Anterior cingulate cortex (tissue), 58 donors: ENCODE measurements at regions not wholly inside any gene's neighbourhood (a gene's known extent, or its start where the extent isn't known, plus 50 kb on each side); places are given as distances from the start of the nearest gene placed in this dataset.

Experiments
- DNase-seq, 58 donors: peaks; one replicate each; lab custom pipeline; 2025; lab: John Stamatoyannopoulos, UW

DNA sequence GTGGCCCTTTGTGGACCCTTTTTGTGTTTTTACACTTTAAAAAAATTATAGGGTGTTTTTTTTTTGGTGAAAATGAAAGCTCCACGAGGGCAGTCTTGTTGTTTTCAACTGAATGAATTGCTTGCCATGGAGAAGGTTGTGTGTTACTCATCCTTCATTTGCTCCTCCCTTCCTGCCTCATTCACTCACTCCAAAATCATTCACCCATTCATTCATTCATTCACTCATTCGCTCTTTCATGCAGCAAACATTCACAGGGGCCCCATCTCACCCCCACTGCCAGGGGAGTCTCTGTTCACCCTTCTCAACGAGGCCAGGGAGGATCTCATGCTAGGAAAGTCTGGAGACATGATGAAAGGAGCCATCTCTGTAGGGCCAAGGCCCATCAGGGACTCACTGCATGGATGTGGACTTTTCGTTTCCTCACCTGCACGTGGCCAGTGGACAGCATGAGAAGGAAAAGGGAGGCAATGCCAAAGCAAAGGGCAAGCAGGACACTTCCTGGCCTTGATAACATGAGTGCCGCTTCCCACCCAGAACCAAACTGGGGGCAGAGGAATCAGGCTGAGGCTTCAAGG is 62.8 kb upstream of the COL13A1 start:
- no peak for DNase-seq

DNA sequence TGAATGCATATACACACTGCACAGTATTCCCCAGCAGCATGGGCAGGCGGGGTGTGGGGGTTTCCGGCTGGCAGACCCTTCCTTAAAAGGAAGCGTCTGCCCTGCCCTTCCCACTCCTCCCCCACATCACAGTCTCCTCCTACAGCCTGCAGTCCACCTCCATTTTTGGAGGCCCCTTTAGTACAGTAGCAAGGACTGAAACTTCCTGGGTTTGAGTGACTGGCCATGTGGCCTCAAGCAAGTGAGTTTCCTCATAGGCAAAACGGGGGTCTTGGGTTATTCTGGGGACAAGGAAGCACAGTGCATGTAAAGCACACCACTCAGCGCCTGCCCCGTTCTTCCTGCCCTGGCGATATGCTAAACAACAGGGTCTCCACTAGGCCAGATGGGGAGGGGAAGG is 62.1 kb upstream of the COL13A1 start:
- no peak for DNase-seq

DNA sequence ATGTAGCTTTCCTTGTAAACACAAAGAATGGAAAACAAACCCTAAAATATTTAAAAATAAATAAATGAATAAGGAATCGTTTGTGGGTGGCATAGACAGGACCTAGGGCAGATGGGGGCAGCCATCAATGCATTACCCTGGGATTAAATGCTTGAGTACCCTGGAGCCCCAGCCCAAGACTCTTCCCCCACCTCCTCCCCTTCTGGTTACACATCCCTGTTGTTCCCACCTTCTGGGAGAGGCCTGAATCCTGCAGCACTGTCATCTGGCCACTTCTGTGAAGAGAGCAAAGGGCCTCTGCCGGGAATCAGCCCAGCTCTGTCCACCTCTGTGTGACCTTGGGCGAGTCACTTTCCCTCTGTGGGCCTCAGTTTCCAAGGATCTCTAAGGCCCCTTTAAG is 61.6 kb upstream of the COL13A1 start:
- no peak for DNase-seq

DNA sequence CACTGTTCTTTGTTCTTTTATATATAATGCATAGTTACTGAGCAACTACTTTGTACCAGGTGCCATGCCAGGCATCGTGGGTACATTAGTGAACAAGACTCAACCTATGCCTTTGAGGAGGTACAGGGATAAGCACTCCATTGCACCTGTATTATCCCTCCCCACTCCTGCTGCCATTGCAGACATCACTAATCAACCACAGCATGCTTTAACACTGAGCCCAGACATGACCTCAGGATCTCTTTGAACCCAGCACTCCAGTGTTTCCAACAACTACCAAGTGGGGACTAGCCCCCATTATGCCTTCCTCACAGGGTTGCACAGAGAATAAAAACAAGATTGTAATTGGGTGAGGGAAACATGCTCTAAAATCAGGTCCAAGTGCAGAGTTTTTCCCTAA is 60.5 kb upstream of the COL13A1 start:
- no peak for DNase-seq

DNA sequence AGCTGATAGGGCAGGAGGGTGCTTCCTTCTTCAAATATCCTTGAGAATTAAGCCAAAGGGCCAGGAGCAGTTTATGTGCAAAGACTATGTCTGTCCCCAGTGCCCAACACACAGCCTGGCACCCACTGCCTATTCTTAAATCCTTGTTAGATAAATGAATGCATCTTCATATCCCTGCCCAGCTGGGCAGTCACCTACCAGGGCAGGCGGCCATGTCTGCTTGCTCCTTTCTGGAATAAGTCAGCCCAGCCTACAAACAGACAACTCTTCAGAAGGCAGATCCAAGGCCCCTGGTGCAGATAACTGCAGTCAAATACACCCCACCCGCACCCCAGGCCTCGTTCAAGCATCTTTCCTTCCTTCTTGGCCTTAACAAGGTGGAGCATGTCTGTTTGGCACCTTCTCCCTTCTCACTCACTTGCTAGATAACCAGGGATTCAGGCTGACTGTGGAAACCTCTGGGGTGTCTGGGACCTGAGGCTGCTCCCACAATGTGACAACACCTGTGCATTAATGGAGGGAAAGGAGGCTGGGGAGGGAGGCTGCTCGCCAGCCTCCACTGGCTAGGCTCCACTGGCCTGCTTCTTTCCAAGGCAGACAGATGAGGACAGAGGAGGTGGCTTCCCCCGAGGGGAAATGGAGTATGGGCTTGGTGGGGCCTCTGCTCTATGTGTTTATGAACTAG is 59.9 kb upstream of the COL13A1 start:
- DNase-seq, result no peak

DNA sequence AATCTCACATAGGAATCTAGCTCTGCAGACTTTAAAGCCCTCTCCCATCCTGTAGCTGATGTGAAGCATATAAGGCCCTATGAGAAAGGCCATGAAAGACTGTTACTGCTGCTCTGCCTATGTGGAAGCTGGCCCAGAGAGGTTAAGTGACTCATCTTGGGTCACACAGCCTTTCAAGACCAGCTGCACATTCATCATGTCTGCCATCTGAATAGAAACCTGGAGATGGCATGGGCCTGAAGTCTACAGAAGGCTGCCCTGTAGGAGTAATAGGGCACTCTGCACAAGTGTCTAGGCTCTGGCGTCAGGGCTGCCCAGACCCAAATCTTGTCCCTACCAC is 59.4 kb upstream of the COL13A1 start:
- DNase-seq, result no peak

DNA sequence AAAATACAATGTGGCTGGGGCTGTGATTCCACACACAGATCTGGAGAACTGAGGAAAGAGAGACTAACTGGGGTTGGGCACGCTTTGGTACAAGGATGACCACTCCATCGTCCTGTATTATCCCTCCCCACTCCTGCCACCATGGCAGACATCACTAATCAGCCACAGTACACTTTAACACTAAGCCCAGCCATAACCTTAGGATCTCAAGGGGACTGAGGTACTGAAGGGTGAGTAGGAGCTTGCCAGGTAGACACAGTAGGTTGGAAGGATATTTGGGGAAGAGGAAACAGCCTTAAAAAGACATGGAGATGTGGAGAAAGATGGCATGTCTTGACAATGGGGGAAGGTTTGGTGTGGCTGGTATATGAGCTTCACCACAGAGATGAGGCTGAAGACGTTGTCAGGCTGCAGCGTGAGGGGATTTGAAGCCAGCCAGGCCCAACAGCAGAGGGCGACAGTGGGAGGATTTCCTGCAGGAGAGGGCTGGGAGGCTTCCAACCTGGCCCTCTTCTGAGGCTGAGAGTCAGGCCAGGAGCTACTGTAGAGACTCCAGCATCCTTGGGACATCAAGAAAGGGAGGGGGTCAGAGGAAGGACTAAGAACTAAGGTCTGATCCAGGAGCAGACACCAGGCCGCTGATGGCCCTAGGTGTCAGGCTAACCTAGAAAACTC is 58.6 kb upstream of the COL13A1 start:
- peak in 1 of 58 donors; percentile 14 for DNase-seq

DNA sequence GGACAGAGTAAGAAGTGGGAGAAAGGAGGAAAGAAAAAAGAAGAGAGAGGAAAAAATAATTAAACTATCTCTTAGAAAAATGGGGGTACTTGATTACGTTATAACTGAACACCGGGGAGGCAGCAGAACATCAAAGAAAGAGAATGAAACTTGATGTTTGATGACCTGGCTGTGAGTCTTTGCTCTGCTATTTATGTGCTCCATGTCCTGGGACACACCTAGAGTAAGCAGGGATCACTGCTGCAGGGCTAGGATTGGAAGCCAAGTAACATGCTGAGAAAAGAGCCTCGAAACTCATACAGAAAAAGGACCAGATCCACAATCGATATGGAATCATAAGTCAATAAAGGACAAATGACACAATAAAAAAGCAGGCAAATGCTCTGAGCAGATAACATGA is 56.7 kb upstream of the COL13A1 start:
- no peak for DNase-seq

DNA sequence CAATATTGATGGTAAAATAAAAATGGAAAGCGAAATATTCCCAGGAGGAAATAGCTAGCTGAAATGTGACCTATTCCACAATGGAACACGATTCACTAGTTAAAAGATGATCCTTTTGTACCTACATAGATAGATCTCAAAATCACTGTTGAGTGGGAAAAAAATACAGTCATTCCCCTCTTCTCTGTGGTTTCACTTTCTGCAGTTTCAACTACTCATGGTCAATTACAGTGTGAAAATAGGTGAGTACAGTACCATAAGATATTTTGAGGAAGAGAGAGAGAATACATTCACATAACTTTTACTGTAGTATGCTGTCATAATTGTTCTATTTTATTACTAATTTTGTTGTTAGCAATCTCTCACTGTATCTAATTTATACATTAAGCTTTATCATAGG is 56.0 kb upstream of the COL13A1 start:
- no peak for DNase-seq

DNA sequence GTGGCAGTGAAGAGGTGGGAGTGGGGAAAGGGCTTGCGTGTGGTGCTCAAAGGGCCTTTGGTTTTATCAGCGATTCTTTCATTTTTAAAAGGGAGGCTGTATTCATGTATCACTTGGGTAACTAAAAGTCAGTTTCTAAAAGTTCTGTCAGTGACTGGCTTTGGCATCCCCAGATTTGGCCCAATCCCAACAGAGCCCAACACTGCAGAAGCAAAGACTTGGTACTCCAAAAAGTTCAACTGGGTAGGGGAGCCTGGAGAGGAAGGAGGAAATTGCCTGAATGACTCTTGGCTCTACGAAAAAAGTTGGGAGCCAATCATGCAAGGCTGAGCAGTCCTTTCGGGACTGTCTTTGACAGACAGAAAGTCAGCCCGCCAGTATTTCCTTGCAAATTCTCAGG is 54.5 kb upstream of the COL13A1 start:
- peak in 1 of 58 donors; percentile 7 for DNase-seq

DNA sequence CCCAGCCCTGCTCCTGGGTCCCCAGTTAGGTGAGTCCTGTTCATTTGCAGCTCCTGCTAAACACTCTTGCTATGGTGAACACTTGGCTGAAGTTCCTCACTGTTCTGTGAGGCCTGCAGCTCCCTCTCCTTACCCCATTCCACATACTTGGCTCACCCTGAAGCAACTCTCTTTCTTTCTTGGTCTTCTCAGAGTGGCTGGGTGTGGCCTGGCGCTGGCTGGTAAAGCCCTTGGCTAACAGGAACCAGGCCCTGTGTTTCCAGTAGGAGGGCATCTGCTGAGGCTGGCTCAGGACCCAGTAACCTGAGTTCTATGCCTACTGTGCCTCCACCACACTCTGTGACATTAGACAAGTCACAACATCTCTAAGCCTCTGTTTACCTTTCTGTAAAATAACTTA is 53.1 kb upstream of the COL13A1 start:
- no peak for DNase-seq

DNA sequence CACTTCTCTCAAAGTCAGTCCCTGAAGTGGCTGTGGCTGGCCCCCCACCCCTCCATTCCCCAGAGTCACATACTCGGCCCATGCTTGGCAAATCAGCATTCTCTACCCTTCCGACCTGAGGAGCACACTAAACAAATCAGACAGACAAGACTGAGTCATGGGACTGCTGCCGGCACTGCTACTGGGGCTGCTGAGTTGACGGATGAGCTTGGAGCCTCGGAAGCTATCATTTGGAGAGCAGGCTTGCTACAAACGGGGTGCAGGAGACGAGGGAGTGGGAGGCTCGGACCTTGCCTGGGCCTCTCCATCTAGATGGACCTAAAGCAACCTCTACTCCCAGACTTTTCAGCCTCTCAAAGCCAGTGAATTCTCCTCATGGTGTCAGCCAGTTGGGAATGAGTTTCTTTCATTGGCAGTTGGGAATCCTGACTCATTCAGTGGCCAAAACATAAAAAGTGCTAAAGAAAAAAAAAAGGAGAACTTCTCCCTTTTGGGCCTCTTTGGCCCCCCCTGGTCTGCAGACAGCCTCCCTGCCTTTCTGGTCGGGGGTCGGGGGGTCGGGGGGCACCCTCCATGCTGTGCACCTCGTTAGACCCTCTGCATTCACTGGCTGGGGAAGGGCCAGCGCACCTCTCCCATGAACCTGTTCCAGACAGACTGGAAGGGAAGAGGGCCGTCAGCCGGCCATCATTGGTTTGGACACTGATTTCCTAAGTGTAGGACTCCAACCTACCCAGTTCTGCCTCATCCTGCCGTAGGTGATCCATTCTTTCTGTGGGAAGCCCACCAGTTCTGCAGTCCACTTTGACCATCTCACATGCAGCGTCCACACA is 52.3 kb upstream of the COL13A1 start:
- no peak for DNase-seq

DNA sequence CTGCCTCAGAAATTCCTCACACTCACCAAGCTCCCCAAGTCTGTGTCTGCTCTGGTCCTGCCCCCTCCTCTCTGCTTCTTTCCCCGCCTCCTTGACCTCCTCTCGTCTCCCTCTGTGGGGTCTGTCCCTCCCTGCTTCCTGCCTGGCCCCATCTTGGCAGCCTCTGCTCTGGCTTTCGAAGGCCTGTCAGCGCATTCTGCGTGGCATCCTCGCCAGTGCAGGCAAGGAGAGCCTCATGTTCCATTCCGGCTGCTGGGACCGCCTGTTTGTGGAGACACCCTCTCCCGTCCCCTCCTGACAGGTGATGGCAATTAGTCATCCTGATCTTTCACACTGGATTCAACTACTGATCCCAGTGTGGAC is 51.7 kb upstream of the COL13A1 start:
- no peak for DNase-seq

DNA sequence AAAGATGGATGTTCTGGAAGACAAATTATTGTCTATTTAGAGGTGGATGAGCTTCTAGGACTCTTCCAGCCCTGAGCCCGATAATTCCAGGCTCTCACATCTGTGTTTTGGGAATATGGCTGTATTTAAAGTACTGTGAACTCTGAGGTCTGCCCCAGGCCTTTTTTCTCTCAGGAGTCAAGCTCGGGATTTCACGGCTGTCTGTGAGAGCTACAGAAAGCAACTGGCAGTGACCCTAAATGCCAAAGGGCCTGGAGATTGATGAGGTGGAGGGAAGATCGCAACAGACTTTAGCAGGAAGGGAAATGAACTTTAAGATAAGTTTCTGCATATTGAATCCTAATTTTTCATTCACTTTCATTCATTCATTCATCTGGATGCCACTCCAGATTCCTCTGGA is 51.0 kb upstream of the COL13A1 start:
- DNase-seq, result no peak

DNA sequence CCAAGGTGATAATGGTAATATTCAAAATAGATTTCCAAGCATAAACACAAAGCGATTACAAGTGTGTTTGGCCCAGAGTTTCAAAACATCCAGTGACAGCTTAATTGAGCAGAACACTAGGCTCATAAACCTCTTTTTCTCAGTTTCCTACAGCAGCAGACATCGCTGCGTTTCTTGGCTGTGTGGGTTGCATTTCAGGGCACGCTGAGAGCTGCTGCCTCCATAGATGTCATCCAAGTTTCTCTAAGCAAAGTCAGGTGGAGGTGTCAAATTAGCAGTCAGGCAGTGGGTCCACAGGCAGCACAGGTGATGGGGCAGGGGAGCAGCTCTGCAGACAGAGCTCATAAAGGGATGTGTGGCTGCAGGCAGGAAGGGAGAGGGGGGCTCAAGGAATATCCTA is 50.5 kb upstream of the COL13A1 start:
- no peak for DNase-seq
